Hematopoietic multipotent progenitor cell treated with erythropoietin and hydrocortisone succinate and interleukin-3 and kit ligand, for 4 days (in vitro differentiated cells): ENCODE measurements at regions not wholly inside any gene's neighbourhood (a gene's known extent, or its start where the extent isn't known, plus 50 kb on each side); places are given as distances from the start of the nearest gene placed in this dataset.
"Not testable (repeated sequence)": the region's sequence is repeated elsewhere in the genome, so short reads cannot be mapped to it uniquely, and the experiment has no call there.

Experiments
- DNase-seq: peaks from one replicate; pipeline ENCODE4 v3.0.0-alpha.2; 2015

GRCh38 chr16:48978501-48978900 is 303.1 kb downstream of the CBLN1 start:
- no peak for DNase-seq

GRCh38 chr16:48972236-48972635 is 309.4 kb downstream of the CBLN1 start:
- DNase-seq: no peak

- no peak for DNase-seq
These were observed 310.0 kb downstream of the CBLN1 start for GRCh38 chr16:48971571-48972077.

GRCh38 chr16:48970216-48970615 is 311.4 kb downstream of the CBLN1 start:
- no peak for DNase-seq

- DNase-seq: no peak
These were observed 312.0 kb downstream of the CBLN1 start for GRCh38 chr16:48969611-48970010.

- no peak for DNase-seq
These were observed 316.3 kb downstream of the CBLN1 start for GRCh38 chr16:48965386-48965785.

GRCh38 chr16:48963901-48964615 is 317.6 kb downstream of the CBLN1 start:
- no peak for DNase-seq

GRCh38 chr16:48963306-48963705 is 318.3 kb downstream of the CBLN1 start:
- DNase-seq: no peak

- DNase-seq: no peak
These were observed 320.1 kb downstream of the CBLN1 start for GRCh38 chr16:48961546-48961945.

GRCh38 chr16:48960830-48961229 is 320.8 kb downstream of the CBLN1 start:
- no peak for DNase-seq

GRCh38 chr16:48959747-48960146 is 321.9 kb downstream of the CBLN1 start:
- DNase-seq: no peak

GRCh38 chr16:48959204-48959603 is 322.4 kb downstream of the CBLN1 start:
- DNase-seq: no peak

GRCh38 chr16:48958681-48959080 is 323.0 kb downstream of the CBLN1 start:
- DNase-seq: no peak

- no peak for DNase-seq
These were observed 325.0 kb downstream of the CBLN1 start for GRCh38 chr16:48956620-48957019.

GRCh38 chr16:48955837-48956236 is 325.8 kb downstream of the CBLN1 start:
- DNase-seq: no peak

- not testable (repeated sequence) for DNase-seq
These were observed 330.0 kb downstream of the CBLN1 start for GRCh38 chr16:48951621-48952125.

- DNase-seq: no peak
These were observed 331.5 kb downstream of the CBLN1 start for GRCh38 chr16:48950184-48950583.

GRCh38 chr16:48949636-48950035 is 332.0 kb downstream of the CBLN1 start:
- DNase-seq: no peak

GRCh38 chr16:48948911-48949310 is 332.7 kb downstream of the CBLN1 start:
- no peak for DNase-seq

GRCh38 chr16:48947371-48947713 is 334.3 kb downstream of the CBLN1 start:
- DNase-seq: no peak

GRCh38 chr16:48946686-48947370 is 334.8 kb downstream of the CBLN1 start:
- DNase-seq: no peak

- no peak for DNase-seq
These were observed 333.0 kb upstream of the N4BP1 start for GRCh38 chr16:48942996-48943395.

- DNase-seq: no peak
These were observed 326.8 kb upstream of the N4BP1 start for GRCh38 chr16:48936811-48937210.

GRCh38 chr16:48932216-48932855 is 322.4 kb upstream of the N4BP1 start:
- no peak for DNase-seq
